HUDEP-2 (cell line): ENCODE measurements at regions not wholly inside any gene's neighbourhood (a gene's known extent, or its start where the extent isn't known, plus 50 kb on each side); places are given as distances from the start of the nearest gene placed in this dataset.
"Not testable (repeated sequence)": the region's sequence is repeated elsewhere in the genome, so short reads cannot be mapped to it uniquely, and the experiment has no call there.

Source experiments
- DNase-seq, 76 experiments: peaks; one replicate each; lab custom pipeline; 2025; ENCODE audit not compliant: unreplicated experiment in 76 of 76; lab: John Stamatoyannopoulos, UW

DNA sequence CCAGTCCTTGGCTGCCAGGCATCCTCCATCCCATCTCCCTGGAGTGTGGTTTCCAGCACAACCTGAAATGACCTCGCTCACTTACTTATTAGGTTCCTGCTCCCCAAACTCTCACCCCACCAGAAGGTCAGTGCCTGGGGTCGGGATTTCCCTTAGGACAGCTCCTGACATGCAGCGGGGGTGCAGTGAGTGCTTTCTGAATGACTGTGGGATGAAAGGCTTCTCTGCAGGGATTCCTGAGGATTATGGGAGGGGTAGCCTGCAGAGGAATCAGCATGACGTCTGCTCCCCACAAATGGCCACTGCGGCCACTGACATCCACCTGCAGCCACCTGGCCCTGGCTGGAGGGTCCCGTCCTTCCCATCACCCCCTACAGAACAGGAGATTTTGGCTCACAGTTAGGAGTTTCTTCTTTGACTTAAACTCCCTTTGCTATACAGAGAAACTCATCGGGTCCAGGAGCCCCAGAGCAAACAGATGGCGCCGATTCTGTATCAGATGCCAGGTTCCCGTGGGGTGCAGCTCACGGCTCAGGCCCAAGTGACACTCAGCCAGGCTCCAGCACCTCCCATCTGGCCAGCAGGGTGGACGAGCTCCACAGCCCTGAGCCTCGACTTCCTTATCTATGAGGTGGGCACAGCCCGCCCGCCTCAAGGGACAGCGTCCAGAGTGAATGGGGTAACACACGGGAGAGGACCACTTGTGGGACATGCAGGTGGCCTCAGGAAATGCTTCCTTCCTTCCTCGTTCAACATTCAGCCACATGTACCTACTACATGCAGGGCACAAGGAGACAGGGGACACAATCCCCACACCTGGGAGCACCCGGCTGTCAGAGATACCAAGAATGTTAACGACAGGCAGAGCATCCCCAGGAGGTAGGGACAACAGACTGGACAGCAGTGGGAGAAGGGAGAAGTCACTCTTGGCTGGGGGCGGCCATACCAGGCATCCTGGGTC, 69.8 kb downstream of the RMI2 start:
- no peak for DNase-seq

DNA sequence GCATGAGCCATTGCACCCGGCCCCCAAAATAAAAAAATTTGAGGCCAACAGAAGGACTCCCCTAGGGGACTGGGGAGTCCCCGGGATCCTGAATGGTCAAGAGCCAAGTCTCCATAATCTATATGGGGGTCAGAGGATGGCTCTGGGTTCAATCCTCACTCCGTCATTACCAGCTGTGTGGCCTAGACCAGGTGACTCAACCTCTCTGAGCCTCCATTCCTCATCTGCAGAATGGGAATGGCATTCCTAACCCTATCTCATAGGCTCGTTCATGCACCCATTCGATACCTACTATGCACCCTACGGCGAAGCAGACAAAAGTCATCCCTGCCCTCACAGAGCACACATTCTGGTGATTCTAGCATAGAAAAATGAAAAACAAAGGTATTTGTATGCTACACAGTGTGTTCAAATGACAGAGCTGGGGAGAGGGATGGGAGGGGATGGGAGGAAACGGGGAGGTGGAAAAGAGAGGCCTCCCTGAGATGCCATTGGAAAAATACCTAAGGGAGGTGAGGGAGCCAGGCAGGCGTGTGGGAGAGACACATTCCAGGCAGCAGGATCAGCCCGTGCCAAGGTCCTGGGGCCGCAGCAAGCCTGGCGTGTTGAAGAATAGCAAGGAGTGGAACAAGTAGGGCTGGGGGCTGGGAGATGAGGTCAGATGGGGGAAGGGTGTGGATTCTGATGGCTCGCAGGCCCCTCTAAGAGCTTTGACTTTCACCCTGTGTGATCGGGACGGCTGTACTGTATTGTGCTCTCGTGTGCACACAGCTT, 71.2 kb downstream of the RMI2 start:
- no peak for DNase-seq

DNA sequence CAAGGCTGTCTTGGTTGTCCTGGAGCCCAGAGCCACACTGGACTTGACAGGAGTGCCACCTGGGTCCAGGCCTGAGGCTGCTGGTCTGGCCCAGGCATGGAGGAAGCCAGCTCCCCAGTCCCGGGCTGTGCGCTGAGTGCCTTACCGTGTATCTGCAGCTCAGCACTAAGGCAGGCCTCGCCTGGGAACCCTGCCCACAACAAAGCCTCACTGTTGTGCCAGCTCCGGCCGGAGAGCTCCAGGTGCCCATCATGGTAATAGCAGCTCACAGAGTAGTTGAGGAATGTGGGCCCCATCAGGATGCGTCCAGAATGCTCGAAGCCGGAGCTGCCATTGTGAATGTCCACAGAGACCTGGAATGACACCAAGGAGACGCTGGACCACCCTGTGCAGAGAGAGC, 72.2 kb downstream of the RMI2 start:
- no peak for DNase-seq

DNA sequence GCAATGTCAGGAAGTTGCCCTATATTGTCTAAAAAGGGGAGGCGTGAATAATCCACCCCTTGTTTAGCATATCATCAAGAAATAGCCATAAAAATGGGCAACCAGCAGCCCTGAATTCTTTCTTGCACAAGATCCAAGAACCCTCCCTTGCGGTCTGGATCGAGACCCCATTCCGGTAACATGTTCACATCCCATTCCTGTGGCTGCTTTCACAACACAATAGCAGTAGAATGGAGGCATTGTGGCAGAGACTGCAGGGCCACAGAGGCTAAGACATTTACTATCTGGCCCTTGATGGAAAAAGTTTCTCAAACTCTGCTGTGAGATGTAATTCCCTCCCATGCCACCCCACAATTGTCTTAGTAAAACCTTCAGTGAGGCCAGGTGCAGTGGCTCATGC, 73.2 kb downstream of the RMI2 start:
- DNase-seq: no peak

DNA sequence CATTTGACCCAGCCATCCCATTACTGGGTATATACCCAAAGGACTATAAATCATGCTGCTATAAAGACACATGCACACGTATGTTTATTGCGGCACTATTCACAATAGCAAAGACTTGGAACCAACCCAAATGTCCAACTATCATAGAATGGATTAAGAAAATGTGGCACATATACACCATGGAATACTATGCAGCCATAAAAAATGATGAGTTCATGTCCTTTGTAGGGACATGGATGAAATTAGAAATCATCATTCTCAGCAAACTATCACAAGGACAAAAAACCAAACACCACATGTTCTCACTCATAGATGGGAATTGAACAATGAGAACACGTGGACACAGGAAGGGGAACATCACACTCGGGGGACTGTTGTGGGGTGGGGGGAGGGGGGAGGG, 74.8 kb downstream of the RMI2 start:
- DNase-seq: not testable (repeated sequence)

DNA sequence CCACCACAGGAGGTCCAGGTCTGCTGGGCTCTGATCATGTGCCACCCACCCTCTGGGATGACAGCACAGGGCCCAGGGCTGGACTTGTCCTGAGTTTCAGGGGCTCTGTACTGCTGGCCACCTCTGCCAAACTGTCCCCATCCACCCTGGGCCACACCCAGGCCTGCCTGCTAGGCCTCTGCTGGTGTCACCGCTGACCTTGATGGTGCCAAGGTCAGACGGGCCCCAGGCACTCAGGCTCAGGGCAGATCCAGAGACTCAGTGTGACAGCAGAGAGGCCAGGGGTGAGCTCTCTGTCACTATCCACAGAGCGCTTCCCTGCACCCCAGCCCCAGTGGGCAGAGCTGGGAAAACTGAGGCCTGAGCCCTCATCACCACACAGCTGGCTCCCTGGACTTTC, 75.6 kb downstream of the RMI2 start:
- DNase-seq: no peak

DNA sequence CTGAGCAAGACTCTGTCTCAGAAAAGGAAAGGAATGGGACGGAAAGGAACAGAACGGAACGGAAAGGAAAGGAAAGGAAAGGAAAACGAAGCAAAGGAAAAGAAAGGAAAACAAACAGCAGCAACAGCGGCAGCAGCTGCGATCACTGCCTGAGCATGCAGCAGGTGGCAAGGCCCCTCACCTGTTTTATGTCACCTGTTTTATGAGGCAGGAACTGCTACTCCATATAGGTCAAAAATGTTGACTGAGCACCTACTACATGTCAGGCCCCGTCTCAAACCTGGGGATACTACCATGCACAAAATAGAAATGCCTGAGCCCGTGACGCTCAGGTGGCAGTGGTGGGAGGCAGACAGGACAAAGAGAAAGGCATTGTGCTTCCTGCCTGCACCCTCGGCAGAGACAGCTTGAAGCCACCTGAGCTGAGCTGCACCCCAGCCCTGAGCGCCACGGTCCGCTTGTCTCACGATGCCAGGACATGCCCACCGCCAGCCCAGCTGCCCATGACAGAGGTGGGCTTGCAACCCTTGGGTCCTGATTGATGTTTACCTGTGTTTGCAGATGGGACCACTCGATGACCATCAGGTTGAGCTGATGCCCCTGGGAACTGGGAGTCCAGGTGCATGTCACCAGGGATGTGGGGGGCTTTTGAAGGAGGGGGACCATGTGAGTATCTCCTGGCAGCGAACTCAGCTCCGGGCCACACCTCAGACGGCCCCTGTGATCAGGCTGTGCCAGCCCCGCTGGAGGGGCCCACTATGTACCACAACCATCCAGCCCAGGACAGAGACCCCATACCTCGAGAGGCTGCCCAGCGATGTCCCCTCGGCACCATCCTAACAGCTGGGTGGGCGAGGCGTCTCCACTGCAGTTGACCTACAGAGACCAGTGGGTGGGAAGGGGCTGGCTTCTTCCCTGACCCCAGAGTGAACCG, 77.4 kb downstream of the RMI2 start:
- no peak for DNase-seq

DNA sequence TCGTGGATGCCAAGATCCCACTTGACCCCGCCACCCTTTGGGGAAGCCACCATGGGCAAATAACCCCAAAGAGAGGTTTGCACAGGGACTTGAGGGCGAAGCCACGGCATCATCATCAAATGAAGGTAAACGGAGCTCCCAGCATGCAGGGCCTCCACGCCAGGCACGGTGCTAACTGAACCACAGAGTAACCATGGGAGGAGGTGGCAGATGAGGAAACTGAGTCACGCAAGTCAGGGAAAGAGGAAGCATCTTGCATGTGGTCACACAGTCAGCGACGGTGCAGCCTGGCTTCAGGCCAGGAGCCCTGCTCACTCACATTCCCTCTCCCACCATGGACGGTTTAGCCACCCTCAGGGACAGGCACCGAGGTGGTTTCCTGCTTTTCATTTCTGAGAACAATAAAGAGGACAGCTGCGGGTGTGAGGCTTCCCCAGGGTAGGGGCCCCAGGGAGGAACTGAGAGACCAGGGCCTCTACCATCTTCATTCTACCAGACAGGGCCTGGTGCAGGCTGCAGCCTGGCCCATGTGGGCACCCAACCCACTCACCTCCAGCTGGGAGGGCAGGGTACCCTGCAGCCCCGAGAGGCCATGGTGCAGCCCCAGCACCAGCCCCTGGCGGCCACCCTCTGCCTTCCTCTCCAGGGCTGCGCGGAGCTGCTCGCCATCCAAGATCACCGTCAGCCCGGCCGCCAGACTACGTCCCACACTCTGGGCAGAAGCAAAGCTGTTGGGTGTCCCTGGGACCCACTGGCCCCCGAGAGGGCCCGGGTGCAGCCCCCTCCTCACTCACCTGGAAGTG, 78.3 kb downstream of the RMI2 start:
- no peak for DNase-seq

DNA sequence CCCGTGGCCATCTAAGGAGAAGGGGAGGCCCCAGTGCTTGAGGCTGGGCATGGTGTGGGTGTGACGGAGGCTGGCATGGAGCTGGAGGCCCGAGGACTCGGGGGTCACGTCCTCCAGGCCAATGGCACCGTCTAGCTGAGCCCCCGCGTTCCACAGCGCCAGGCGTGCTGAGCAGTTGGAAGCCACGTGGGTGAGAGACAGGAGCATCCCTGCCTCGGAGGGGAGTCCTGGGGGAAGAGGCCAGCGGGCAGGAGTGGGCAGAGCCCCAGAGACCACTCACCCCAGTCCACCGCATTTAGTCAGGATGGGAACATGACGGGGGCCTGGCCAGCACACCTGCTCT, 78.8 kb downstream of the RMI2 start:
- no peak for DNase-seq

DNA sequence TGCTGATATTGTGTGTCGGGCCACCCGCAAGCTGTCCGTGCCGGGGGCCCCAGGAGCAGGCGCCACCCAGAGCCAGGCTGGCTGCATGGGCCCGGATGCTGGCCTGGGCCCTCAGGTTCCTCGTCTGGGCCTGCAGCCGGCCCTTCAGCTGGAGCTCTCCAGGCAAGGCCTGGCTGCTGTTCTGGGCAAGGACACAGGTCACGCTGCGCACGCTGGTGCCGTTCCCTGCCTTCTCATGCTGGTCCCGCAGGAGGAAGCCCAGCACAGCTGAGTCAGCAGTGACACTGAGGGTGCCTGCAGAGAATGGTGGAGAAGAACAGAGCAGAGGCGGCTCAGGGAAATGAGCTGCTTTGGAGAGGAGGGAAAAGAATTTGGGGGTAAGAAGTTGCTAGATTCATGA, 79.9 kb downstream of the RMI2 start:
- no peak for DNase-seq

DNA sequence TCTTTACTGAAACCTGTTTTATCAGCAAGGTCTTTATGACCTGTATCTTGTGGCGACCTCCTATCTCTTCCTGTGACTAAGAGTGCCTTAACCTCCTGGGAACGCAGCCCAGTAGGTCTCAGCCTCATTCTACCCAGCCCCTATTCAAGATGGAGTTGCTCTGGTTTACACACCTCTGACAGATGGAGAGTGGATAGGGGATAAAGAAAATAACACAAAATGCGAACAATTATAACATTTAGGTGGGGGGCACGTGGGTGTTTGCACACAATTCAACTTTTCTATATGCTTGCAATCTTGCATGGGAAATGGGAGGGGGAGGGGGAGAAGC, 83.3 kb downstream of the RMI2 start:
- DNase-seq: no peak

DNA sequence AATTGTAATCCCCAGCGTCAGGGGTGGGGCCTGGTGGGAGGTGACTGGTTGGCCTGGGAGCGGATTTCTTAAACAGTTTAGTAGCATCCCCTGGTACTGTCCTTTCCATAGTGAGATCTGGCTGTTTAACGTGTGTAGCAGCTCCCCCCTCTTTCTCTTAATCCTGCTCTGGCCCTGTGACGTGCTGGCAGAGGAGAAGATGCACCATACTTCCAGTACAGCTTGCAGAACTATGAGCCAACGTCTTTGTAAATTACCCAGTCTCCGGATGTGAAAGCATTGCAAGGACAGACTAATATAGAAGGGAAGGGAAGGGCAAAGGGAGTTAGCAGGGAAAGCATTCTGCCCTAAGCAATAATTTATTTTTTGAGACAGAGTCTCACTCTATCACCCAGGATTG, 83.9 kb downstream of the RMI2 start:
- no peak for DNase-seq

DNA sequence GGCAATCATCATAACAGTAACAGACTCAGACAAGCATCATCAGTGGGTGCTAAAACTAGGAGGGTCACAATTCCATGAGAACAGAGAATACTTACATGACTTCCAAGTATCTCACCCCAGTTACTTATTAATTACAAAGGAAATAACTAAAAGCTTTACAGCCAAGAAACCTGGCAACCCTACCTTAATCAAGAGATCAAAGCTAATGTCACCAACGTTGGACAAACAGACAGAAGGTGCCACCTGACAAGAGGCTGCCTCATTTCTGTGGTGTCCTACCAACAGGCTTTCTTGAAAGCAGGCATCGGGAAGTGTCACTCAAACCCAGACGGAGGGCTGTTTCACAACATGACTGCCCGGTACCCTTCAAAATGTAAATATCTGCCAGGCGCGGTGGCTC, 84.6 kb downstream of the RMI2 start:
- DNase-seq: no peak

DNA sequence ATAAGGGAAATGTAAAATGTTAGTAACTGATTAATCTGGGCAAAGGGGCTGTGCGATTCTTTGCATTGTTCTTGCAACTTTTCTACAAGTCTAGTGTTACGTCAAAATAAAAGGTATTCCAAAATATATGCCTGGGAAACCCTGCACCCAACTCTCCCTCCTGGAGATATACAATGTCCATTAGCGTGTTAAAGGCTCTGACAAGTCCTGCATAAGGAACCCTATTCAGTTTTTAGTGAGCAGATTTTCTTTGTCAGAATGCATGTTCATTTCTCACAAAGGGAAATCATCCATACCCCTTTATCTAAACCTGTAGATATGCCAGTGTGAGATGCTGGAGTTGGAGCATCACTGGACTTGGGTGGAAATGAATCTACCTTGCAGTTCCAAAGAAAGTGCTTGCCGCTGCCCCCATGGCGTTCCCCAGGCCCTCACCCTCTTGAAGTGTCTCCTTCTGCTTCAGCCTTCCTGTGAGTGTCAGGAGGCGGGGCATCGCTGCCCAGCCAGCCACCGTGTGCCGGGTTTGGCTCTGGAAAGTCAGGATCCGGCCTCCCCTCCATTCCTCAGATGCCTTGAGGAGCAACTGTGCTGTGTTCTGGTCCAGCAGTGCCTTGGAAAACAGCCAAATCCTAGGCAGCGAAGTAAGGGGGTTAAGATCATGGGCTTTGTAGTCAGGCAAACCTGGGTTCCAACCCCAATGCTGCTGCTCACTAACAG, 85.5 kb downstream of the RMI2 start:
- no peak for DNase-seq

DNA sequence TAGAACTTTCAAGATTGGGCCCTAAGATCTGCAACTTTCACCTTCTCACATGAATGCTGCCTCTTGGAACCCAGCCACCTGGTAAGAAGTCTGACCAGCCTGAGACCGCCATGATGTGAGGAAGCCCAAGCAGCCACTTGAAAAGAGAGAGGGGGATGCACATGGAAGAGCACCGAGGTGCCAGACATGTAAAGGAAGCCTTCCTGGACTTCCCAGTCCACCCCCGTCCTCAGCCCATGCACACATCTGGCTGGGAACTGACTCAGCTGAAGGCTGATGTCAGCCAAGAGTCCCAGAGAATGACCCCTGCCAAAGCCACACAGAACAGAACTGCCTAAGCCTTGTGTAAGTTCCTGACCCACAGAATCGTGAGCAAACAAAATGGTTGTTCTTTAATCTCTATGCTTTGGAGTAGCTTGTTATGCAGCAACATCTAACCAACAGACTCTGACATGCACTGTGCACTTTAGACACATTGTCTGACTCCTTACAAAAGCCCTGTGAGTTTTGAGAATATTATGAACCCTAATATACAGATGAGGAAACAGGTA, 86.7 kb downstream of the RMI2 start:
- DNase-seq: no peak

DNA sequence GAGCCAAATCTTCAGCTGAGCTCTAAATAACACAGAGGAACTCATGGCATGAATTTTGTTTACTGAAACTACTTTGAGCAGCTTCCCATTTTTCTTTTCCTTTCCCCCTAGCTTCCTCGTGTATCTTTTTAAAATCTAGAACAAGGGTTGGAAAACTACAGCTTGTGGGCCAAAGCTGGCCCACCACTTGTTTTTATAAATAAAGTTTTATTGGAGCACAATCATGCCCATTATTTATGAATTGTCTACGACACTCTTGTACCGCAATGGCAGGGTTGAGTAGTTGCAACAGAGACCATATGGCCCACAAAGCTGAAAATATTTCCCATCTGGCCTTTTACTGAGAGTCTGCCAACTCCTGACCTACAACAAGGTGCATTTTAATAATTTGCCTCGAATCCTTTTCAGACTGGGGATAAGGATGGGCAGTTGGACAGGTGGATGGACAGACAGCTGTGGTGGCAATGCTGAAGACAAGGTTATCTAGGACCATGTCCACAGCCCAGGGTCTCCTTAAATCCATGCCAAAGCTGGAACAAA, 87.7 kb downstream of the RMI2 start:
- DNase-seq: no peak

DNA sequence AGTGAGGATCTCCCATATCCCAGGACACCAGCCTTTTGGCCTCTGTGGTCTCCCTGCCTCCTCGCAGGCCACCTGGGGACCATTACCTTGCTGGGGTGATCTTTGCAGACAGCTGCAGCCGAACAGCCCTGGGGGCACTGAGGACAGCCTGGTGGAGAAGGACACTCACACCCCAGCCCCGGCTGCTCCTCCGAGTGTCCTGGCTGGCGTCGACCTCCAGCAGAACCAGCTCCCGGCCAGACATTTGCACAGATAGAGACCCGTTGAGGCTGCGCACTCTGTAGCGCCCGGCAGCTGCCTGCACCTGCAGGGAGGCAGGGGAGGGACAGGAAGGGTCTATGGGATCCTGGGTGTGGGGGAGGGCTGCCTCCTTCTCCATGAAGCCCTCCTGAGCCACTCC, 90.3 kb downstream of the RMI2 start:
- DNase-seq: no peak

DNA sequence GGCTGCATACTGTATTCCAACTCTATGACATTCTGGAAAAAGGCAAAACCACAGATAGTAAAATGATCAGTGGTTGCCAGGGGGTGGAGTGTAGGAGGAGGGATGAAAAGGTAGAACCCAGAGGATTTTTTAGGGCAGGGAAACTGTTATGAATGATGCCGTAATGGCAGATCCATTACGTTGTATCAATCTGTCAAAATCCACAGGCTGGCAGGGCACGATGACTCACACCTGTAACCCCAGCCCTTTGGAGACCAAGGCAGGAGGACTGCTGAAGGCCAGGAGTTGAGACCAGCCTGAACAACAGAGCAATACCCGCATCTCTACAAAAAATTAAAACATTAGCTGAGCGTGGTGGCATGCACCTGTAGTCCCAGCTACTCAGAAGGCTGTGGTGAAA, 91.8 kb downstream of the RMI2 start:
- DNase-seq: no peak
